Naive thymus-derived CD4-positive, alpha-beta T cell (primary cell): ENCODE measurements at regions not wholly inside any gene's neighbourhood (a gene's known extent, or its start where the extent isn't known, plus 50 kb on each side); places are given as distances from the start of the nearest gene placed in this dataset.

Experiments used
- ATAC-seq: fragments of 150-1000 bp; cut with Tn5 transposase; 2 replicates; pipeline ENCODE4 v1.10.0; 2021; ENCODE audit warnings: mild to moderate bottlenecking, moderate library complexity
- CTCF ChIA-PET: fragments of 350-600 bp; sonication (Branson Sonifier 250); formaldehyde crosslinking; loops from one replicate; lab custom pipeline; 2021; ENCODE audit warnings: antibody characterized with exemption; lab: Charles Lee
- POLR2A ChIA-PET: fragments of 350-600 bp; sonication (Branson Sonifier 250); formaldehyde crosslinking; loops from one replicate; lab custom pipeline; 2021; ENCODE audit warnings: antibody characterized with exemption, inconsistent platforms; lab: Charles Lee
- DNase-seq, 9 donors: peaks; one replicate each; pipeline versions ENCODE4 v3.0.0 to v3.0.0-alpha.2; 2020 to 2022; ENCODE audit warnings: mixed read lengths in 1 of 9
- H3K27ac ChIP-seq: one replicate; pipeline ENCODE4 v1.7.0; 2013; ENCODE audit warnings: mild to moderate bottlenecking, low read depth, low read length, moderate library complexity
- H3K27me3 ChIP-seq, 2 donors: one replicate each; pipeline ENCODE4 v1.7.0; 2013; ENCODE audit warnings: low read length in 2 of 2, mild to moderate bottlenecking in 2 of 2, moderate library complexity in 2 of 2; ENCODE audit not compliant: control insufficient read depth in 2 of 2, insufficient read depth in 2 of 2
- H3K36me3 ChIP-seq, 3 experiments: 1 replicate in 2 of 3; 2 replicates in 1 of 3; pipeline ENCODE4 v1.7.0; 2013; ENCODE audit warnings: low read length in 3 of 3, mild to moderate bottlenecking in 3 of 3, moderate library complexity in 1 of 3; ENCODE audit not compliant: insufficient read depth in 3 of 3, control insufficient read depth in 2 of 3
- H3K4me1 ChIP-seq, 2 donors: one replicate each; pipeline ENCODE4 v1.7.0; 2013; ENCODE audit warnings: low read length in 2 of 2, mild to moderate bottlenecking in 2 of 2, moderate library complexity in 1 of 2; ENCODE audit not compliant: control insufficient read depth in 2 of 2, insufficient read depth in 2 of 2
- H3K4me3 ChIP-seq: 2 replicates; pipeline ENCODE4 v1.7.0; 2013; ENCODE audit warnings: mild to moderate bottlenecking, low read length
- H3K9me3 ChIP-seq, 3 experiments: 1 replicate in 2 of 3; 2 replicates in 1 of 3; pipeline ENCODE4 v1.7.0; 2013; ENCODE audit warnings: low read length in 3 of 3; ENCODE audit not compliant: control insufficient read depth in 2 of 3
- H3K27ac Mint-ChIP-seq, 9 donors: one replicate each; pipeline ENCODE4 v1.8.0; 2020 to 2022; ENCODE audit warnings: mixed read lengths in 9 of 9, mild to moderate bottlenecking in 8 of 9, moderate library complexity in 5 of 9, inconsistent platforms in 2 of 9
- H3K27me3 Mint-ChIP-seq, 5 donors: one replicate each; pipeline ENCODE4 v1.8.0; 2021 to 2022; ENCODE audit warnings: mixed read lengths in 5 of 5, mild to moderate bottlenecking in 1 of 5
- H3K36me3 Mint-ChIP-seq, 5 donors: one replicate each; pipeline ENCODE4 v1.8.0; 2020 to 2022; ENCODE audit warnings: mixed read lengths in 5 of 5, mild to moderate bottlenecking in 3 of 5, inconsistent platforms in 1 of 5
- H3K4me1 Mint-ChIP-seq, 7 donors: one replicate each; pipeline ENCODE4 v1.8.0; 2020 to 2022; ENCODE audit warnings: mixed read lengths in 7 of 7, mild to moderate bottlenecking in 3 of 7, inconsistent platforms in 1 of 7
- H3K4me3 Mint-ChIP-seq, 10 donors: one replicate each; pipeline ENCODE4 v1.8.0; 2020 to 2022; ENCODE audit warnings: mild to moderate bottlenecking in 10 of 10, mixed read lengths in 10 of 10, moderate library complexity in 6 of 10, inconsistent platforms in 2 of 10
- H3K9me3 Mint-ChIP-seq, 11 donors: one replicate each; pipeline ENCODE4 v1.8.0; 2020 to 2022; ENCODE audit warnings: mixed read lengths in 11 of 11, mild to moderate bottlenecking in 4 of 11, inconsistent platforms in 1 of 11, moderate library complexity in 1 of 11
- intact Hi-C, 2 donors: fragments of 100-400 bp; cut with micrococcal nuclease; formaldehyde crosslinking; loops; one replicate each; pipeline ENCODE4 v1.15.1; 2023

GRCh38 chr2:140178234-140178633, 1398.0 kb upstream of the NXPH2 start:
- Histone ChIP-seq H3K4me1 (no peaks in the 10 kb centered on the region), H3K4me3 (no peak overlapping the region), H3K36me3 (no peaks in the 10 kb centered on the region), H3K9me3 (no peaks in the 10 kb centered on the region), H3K27me3 (no peaks in the 10 kb centered on the region), H3K27ac (no peak overlapping the region)
- ChIA-PET CTCF (no interaction called here), POLR2A (no interaction called here)
- ATAC-seq, result no peak
- Mint-ChIP-seq H3K9me3 (peaks cover 0 to 10% (median 3%) of the 10 kb centered on the region in 11 donors), H3K36me3 (no peaks in the 10 kb centered on the region), H3K4me1 (no peaks in the 10 kb centered on the region), H3K27ac (no peak overlapping the region), H3K4me3 (no peak overlapping the region), H3K27me3 (no peaks in the 10 kb centered on the region)
- DNase-seq, result no peak
- intact Hi-C loops, result no loop called here

GRCh38 chr2:140177086-140177485, 1396.9 kb upstream of the NXPH2 start:
- H3K27ac ChIP-seq, result no peak overlapping the region
- Mint-ChIP-seq H3K27me3 (no peaks in the 10 kb centered on the region), H3K4me1 (no peaks in the 10 kb centered on the region), H3K36me3 (no peaks in the 10 kb centered on the region), H3K4me3 (no peak overlapping the region), H3K9me3 (peaks cover 0 to 12% (median 5%) of the 10 kb centered on the region in 11 donors), H3K27ac (no peak overlapping the region)
- CTCF ChIA-PET, result no interaction called here
- no peaks in the 10 kb centered on the region for H3K36me3 ChIP-seq
- POLR2A ChIA-PET, result no interaction called here
- intact Hi-C loops, result no loop called here
- no peak overlapping the region for H3K4me3 ChIP-seq
- DNase-seq, result no peak
- no peak for ATAC-seq
- no peaks in the 10 kb centered on the region for H3K27me3 ChIP-seq
- no peaks in the 10 kb centered on the region for H3K9me3 ChIP-seq
- H3K4me1 ChIP-seq, result no peaks in the 10 kb centered on the region

- H3K4me3 Mint-ChIP-seq, result no peak overlapping the region
- no peak overlapping the region for H3K27ac ChIP-seq
- ATAC-seq (no peak), DNase-seq (no peak)
- no peak overlapping the region for H3K4me3 ChIP-seq
- peaks cover 0 to 2% (median 0%) of the 10 kb centered on the region in 3 experiments for H3K9me3 ChIP-seq
- ChIA-PET CTCF (no interaction called here), POLR2A (no interaction called here)
- no peaks in the 10 kb centered on the region for H3K4me1 ChIP-seq
- peaks cover 2 to 27% (median 6%) of the 10 kb centered on the region in 11 donors for H3K9me3 Mint-ChIP-seq
- no peaks in the 10 kb centered on the region for H3K27me3 Mint-ChIP-seq
- no peaks in the 10 kb centered on the region for H3K36me3 Mint-ChIP-seq
- no peaks in the 10 kb centered on the region for H3K4me1 Mint-ChIP-seq
- H3K27me3 ChIP-seq, result no peaks in the 10 kb centered on the region
- intact Hi-C loops, result no loop called here
- H3K36me3 ChIP-seq, result no peaks in the 10 kb centered on the region
- H3K27ac Mint-ChIP-seq, result no peak overlapping the region
These were observed 1393.6 kb upstream of the NXPH2 start for GRCh38 chr2:140173790-140174189.

GRCh38 chr2:140164449-140164848, 1384.3 kb upstream of the NXPH2 start:
- no peak for ATAC-seq
- no peaks in the 10 kb centered on the region for H3K27me3 Mint-ChIP-seq
- H3K4me1 Mint-ChIP-seq, result no peaks in the 10 kb centered on the region
- H3K4me1 ChIP-seq, result no peaks in the 10 kb centered on the region
- H3K9me3 Mint-ChIP-seq, result peaks cover 2 to 35% (median 13%) of the 10 kb centered on the region in 11 donors
- H3K36me3 ChIP-seq, result no peaks in the 10 kb centered on the region
- no peak for DNase-seq
- no peak overlapping the region for H3K4me3 ChIP-seq
- H3K4me3 Mint-ChIP-seq, result no peak overlapping the region
- no peak overlapping the region for H3K27ac Mint-ChIP-seq
- H3K27ac ChIP-seq, result no peak overlapping the region
- H3K27me3 ChIP-seq, result no peaks in the 10 kb centered on the region
- no peaks in the 10 kb centered on the region for H3K36me3 Mint-ChIP-seq
- peaks cover 0 to 5% (median 0%) of the 10 kb centered on the region in 3 experiments for H3K9me3 ChIP-seq
- ChIA-PET CTCF (no interaction called here), POLR2A (no interaction called here)
- intact Hi-C loops, result no loop called here

GRCh38 chr2:140158259-140158658, 1378.1 kb upstream of the NXPH2 start:
- CTCF ChIA-PET, result no interaction called here
- intact Hi-C loops, result no loop called here

GRCh38 chr2:140157816-140158215, 1377.6 kb upstream of the NXPH2 start:
- POLR2A ChIA-PET, result no interaction called here
- CTCF ChIA-PET, result no interaction called here
- Mint-ChIP-seq H3K4me3 (no peak overlapping the region), H3K27ac (no peak overlapping the region), H3K4me1 (no peaks in the 10 kb centered on the region), H3K9me3 (peaks cover 2 to 41% (median 8%) of the 10 kb centered on the region in 11 donors), H3K27me3 (no peaks in the 10 kb centered on the region), H3K36me3 (no peaks in the 10 kb centered on the region)
- intact Hi-C loops, result no loop called here
- Histone ChIP-seq H3K4me1 (no peaks in the 10 kb centered on the region), H3K27ac (no peak overlapping the region), H3K36me3 (no peaks in the 10 kb centered on the region), H3K4me3 (no peak overlapping the region), H3K9me3 (no peaks in the 10 kb centered on the region), H3K27me3 (no peaks in the 10 kb centered on the region)
- DNase-seq (no peak), ATAC-seq (no peak)

More at GRCh38 chr2:140158259-140158658, 1378.1 kb upstream of the NXPH2 start:
- ATAC-seq (no peak), DNase-seq (no peak)
- peaks cover 2 to 38% (median 7%) of the 10 kb centered on the region in 11 donors for H3K9me3 Mint-ChIP-seq
- no peak overlapping the region for H3K27ac ChIP-seq
- no peaks in the 10 kb centered on the region for H3K27me3 Mint-ChIP-seq
- H3K4me3 Mint-ChIP-seq, result no peak overlapping the region
- H3K36me3 ChIP-seq, result no peaks in the 10 kb centered on the region
- H3K27me3 ChIP-seq, result no peaks in the 10 kb centered on the region
- H3K9me3 ChIP-seq, result no peaks in the 10 kb centered on the region
- no peaks in the 10 kb centered on the region for H3K4me1 Mint-ChIP-seq
- no peaks in the 10 kb centered on the region for H3K4me1 ChIP-seq
- no peak overlapping the region for H3K27ac Mint-ChIP-seq
- no peaks in the 10 kb centered on the region for H3K36me3 Mint-ChIP-seq
- POLR2A ChIA-PET, result no interaction called here
- no peak overlapping the region for H3K4me3 ChIP-seq

GRCh38 chr2:140154706-140155105, 1374.5 kb upstream of the NXPH2 start:
- ChIA-PET CTCF (no interaction called here), POLR2A (no interaction called here)
- Mint-ChIP-seq H3K9me3 (peaks cover 0 to 23% (median 5%) of the 10 kb centered on the region in 11 donors), H3K4me1 (no peaks in the 10 kb centered on the region), H3K4me3 (no peak overlapping the region), H3K27me3 (no peaks in the 10 kb centered on the region), H3K27ac (no peak overlapping the region), H3K36me3 (no peaks in the 10 kb centered on the region)
- no peaks in the 10 kb centered on the region for H3K9me3 ChIP-seq
- H3K36me3 ChIP-seq, result no peaks in the 10 kb centered on the region
- H3K27ac ChIP-seq, result no peak overlapping the region
- no peak for ATAC-seq
- H3K27me3 ChIP-seq, result no peaks in the 10 kb centered on the region
- intact Hi-C loops, result no loop called here
- no peaks in the 10 kb centered on the region for H3K4me1 ChIP-seq
- no peak overlapping the region for H3K4me3 ChIP-seq
- no peak for DNase-seq
